GM12874 (cell line): ENCODE measurements at regions not wholly inside any gene's neighbourhood (a gene's known extent, or its start where the extent isn't known, plus 50 kb on each side); places are given as distances from the start of the nearest gene placed in this dataset.

ENCODE experiments used
- TF ChIP-seq, protein P1 (sequence below): IDR thresholded peaks from 2 replicates; pipeline ENCODE4 v1.5.1; 2011; ENCODE audit warnings: low read depth, mild to moderate bottlenecking, control low read depth, low read length, moderate library complexity; ENCODE audit not compliant: insufficient read depth

DNA sequence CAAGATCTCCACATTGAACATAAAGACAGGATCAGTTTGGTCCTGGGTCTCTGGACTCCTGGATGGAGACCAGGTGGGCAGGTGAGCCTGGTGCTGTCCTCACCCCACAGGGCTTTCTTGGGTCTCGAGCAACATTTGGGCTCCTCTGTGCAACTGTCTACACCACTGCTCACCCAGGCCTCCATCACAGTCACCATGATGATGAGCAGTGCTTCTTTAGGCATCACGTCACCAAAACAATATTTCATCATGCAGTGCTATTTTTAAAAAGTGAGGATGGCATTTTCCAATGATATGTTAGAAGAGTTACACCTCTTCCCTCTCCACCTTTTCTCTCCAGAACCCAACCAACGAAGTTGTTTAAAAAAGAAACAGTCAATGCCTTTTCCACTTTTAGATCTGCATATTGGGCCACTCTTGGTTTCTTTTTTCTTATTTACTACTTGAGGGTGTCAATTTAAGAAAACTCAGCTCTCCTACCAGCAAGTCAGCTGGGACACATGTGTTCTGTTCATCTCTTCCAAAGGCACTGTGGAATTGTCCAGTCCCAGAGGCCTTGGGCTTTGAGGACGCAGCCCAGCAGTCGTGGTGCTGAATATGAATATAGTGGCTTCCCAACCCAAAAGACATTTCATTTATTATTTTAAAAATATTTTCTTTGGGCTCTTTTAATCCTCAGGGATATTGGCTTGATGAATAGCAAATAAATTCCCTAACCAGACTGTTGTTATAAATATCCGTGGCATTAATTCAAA lies 405.7 kb downstream of the KCNRG start:
- TF ChIP-seq, protein P1, sequence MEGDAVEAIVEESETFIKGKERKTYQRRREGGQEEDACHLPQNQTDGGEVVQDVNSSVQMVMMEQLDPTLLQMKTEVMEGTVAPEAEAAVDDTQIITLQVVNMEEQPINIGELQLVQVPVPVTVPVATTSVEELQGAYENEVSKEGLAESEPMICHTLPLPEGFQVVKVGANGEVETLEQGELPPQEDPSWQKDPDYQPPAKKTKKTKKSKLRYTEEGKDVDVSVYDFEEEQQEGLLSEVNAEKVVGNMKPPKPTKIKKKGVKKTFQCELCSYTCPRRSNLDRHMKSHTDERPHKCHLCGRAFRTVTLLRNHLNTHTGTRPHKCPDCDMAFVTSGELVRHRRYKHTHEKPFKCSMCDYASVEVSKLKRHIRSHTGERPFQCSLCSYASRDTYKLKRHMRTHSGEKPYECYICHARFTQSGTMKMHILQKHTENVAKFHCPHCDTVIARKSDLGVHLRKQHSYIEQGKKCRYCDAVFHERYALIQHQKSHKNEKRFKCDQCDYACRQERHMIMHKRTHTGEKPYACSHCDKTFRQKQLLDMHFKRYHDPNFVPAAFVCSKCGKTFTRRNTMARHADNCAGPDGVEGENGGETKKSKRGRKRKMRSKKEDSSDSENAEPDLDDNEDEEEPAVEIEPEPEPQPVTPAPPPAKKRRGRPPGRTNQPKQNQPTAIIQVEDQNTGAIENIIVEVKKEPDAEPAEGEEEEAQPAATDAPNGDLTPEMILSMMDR = no peak

DNA sequence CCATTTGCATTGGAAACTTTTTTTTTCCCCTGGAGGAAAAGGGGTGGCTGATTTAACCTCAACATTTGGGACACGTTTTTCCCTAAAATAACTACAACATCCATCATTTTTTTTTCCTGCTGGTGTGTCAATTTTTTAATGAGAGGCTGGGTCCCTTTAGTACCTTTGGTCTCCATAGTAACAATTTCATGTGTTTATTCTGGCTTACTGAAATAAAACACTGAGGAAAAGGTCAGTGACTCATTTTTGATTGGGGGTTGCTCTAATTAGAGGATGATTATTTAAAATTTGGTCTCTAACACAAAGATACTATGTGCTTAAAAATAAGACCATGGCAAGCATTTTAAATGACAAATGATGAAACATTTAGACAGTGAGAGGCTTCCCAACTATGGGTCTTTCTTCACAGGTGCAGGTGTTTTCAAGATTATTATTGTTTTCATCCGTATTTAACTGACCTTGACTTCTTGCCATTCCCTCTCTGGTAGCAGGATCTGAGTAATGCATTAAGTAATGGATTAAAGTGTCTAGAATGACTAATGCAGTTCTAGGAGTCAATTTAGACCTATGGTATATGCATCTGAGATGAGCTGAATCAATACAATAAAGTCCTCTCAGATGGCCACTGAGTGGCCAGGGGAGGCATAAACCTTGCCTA lies 406.4 kb downstream of the KCNRG start:
- TF ChIP-seq, protein P1 = no peak

DNA sequence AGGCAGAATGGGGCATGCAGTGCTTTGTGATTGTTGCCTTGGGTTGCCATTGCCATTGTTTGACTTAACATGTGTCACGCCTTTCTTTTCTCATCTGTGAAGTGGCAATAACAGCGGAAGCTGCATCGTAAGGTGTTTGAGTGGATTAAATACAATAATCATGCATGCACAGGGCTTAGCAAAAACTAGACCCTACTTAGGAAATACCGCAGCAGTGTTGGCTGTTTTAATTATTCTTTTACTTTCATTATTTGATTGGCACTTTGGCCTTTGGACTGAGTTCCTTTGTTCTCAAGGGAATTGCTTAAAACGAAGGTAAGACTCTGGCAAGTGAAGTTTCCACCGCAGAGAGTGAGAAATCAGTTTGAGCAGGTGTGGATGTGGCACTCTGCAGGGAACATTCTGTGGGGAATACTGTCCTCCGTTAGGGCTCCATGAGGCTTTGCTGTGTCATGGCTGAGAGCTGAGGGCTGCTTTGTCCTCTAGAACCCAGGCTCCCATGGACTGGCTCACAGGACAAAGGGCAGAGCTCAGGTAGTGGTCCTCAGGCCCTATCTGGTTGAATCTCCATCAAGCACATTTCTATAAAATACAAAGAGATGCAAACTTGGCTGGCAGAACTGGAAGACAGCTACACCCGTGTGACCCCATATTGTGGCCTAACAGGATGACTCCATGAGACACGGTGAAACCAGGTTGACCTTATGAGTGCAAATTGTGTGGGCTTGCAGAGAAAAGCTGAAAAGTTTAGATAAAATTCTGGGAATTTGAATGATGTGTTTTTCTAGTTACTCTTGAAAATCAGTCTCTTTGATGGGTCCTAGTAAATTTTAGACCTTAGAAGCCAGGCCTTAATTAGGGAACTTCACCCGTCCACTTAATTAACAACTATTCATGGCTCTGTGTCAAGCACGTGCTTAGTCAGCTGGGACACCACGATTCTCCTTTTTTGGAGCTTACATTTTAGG lies 407.2 kb downstream of the KCNRG start:
- TF ChIP-seq, protein P1 = no peak

DNA sequence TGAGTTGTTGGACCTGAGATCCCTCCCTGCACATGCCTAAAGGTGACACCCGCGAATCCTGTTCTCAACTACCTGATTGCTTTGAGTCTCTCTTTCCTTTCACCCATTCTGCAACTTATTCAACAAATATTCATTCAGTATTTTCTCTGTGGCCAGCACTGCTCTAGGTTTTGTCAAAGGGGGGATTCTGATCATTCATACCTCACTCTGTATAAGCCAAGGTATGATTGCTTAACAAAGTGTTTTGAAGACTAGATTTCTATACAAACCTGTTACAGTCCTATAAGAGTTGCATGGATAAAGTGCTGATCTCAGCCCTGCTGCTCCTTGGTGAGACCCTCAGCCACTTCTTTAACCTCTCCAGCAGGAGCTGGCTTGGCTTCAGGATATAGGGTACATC lies 409.7 kb downstream of the KCNRG start:
- TF ChIP-seq, protein P1 = no peak

DNA sequence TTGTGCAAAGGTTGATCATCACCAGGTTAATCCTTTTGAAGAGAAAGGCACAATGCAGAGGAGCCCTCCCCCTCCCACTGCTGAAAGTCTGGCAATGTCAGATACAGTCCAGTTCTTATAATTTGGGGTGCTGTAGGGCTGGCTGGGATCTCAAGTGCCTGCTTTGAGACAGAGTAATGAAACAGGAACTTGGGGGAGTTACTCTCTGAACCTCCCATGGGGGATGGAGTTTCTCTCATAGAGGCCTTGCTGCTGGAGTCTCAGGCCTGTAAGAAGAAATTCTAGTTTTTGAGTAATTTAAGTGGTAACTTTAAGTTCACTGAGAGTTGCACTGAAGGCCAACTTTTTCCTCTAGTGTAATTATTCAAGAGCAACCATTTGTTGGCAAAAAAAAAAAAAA lies 410.5 kb downstream of the KCNRG start:
- TF ChIP-seq, protein P1 = no peak

DNA sequence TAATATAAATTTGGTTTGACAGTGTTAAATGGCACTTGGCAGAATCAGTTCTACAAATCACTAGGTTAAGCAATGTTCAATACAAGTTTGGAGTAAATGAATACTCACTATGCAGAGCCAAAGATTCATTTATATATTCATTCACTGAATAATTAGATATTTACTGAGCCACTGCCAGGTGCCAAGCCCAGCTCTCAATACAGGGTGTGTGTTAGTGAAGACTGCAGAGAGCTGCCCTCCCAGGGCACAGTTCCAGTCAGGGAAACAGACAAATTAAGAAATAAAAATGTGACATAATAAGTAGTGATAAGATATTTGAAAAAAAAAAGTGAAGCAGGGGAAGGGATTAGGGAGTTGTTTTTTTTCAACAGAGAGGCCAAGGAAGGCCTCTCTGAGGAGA lies 411.7 kb downstream of the KCNRG start:
- TF ChIP-seq, protein P1 = no peak
